ENCODE measurements at regions not wholly inside any gene's neighbourhood (a gene's known extent, or its start where the extent isn't known, plus 50 kb on each side); places are given as distances from the start of the nearest gene placed in this dataset.
"Not testable (repeated sequence)": the region's sequence is repeated elsewhere in the genome, so short reads cannot be mapped to it uniquely, and the experiment has no call there.

DNA sequence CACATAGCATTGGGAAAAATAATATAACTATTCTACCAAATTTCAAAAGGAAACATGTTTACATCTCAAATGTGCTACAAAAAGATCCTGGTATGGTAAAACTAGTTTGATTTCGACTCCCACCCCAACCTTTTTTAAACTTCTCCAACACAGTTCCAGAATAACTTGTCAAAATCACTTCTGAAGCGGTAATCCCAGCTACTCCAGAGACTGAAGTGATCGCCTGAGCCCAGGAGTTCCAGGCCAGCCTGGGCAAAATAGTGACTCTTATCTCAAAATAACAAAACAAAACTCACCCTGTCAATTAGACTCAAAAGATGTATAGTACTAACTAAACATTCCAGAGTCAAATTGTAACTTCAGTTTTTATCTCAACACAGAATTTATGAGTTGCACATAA, 71.3 kb upstream of the RNF38 start:
- H3K4me1 ChIP-seq = peaks cover 0 to 8% of the 10 kb centered on the region in 2 donors
- TF ChIP-seq CTCF (IDR thresholded peaks at IDR 0.05 in 4 of 5, conservative IDR thresholded peaks at IDR 0.05 in 1 of 5) (no peak), POLR2A (IDR thresholded peaks at IDR 0.05) (no peak)
- no peaks in the 10 kb centered on the region for H3K27me3 ChIP-seq
- DNase-seq (no peak), ATAC-seq (no peak)
- peak overlapping the region in 3 of 4 donors; percentile 21 to 43 (median 23) for H3K4me3 ChIP-seq
- intact Hi-C loops (cut with DNase I; ENCODE audit: low total_unique reads) = no loop called here
- H3K9me3 ChIP-seq = no peaks in the 10 kb centered on the region
- H3K36me3 ChIP-seq = no peaks in the 10 kb centered on the region
- H3K27ac ChIP-seq = peak overlapping the region; percentile 63 to 74 (median 70)
- in situ Hi-C loops (cut with MboI; ENCODE audit: low sequenced_read_pairs in 4 of 4) = no loop called here

- TF ChIP-seq POLR2A (IDR thresholded peaks at IDR 0.05) (no peak), CTCF (IDR thresholded peaks at IDR 0.05 in 4 of 5, conservative IDR thresholded peaks at IDR 0.05 in 1 of 5) (no peak)
- no peaks in the 10 kb centered on the region for H3K27me3 ChIP-seq
- in situ Hi-C loops (cut with MboI; ENCODE audit: low sequenced_read_pairs in 4 of 4) (no loop called here), intact Hi-C loops (cut with DNase I; ENCODE audit: low total_unique reads) (no loop called here)
- peak overlapping the region; percentile 21 to 43 (median 29) for H3K4me3 ChIP-seq
- DNase-seq = peak; percentile 11 to 36
- ATAC-seq = peak; percentile 63 to 68
- peak overlapping the region; percentile 63 to 74 (median 70) for H3K27ac ChIP-seq
- no peaks in the 10 kb centered on the region for H3K36me3 ChIP-seq
- H3K9me3 ChIP-seq = no peaks in the 10 kb centered on the region
- peaks cover 0 to 8% of the 10 kb centered on the region in 2 donors for H3K4me1 ChIP-seq
These were observed 70.7 kb upstream of the RNF38 start for GRCh38 chr9:36470643-36471290.

- in situ Hi-C loops (cut with MboI; ENCODE audit: low sequenced_read_pairs in 4 of 4) = no loop called here
- no peaks in the 10 kb centered on the region for H3K27me3 ChIP-seq
- intact Hi-C loops (cut with DNase I; ENCODE audit: low total_unique reads) = no loop called here
These were observed 63.4 kb upstream of the RNF38 start for GRCh38 chr9:36463467-36463866.

GRCh38 chr9:36462245-36462644, 62.2 kb upstream of the RNF38 start:
- H3K4me3 ChIP-seq = no peak overlapping the region
- H3K36me3 ChIP-seq = no peaks in the 10 kb centered on the region
- no peaks in the 10 kb centered on the region for H3K27me3 ChIP-seq
- H3K4me1 ChIP-seq = peaks cover 4 to 5% of the 10 kb centered on the region in 2 donors
- TF ChIP-seq CTCF (IDR thresholded peaks at IDR 0.05 in 4 of 5, conservative IDR thresholded peaks at IDR 0.05 in 1 of 5) = no peak
- no peak for TF ChIP-seq POLR2A (IDR thresholded peaks at IDR 0.05)
- DNase-seq (no peak), ATAC-seq (no peak)
- no peak overlapping the region for H3K27ac ChIP-seq
- intact Hi-C loops (cut with DNase I; ENCODE audit: low total_unique reads) (no loop called here), in situ Hi-C loops (cut with MboI; ENCODE audit: low sequenced_read_pairs in 4 of 4) (no loop called here)
- H3K9me3 ChIP-seq = no peaks in the 10 kb centered on the region

More at GRCh38 chr9:36463467-36463866, 63.4 kb upstream of the RNF38 start:
- DNase-seq (no peak), ATAC-seq (no peak)
- TF ChIP-seq CTCF (IDR thresholded peaks at IDR 0.05 in 4 of 5, conservative IDR thresholded peaks at IDR 0.05 in 1 of 5) (no peak), POLR2A (IDR thresholded peaks at IDR 0.05) (no peak)
- Histone ChIP-seq H3K36me3 (no peaks in the 10 kb centered on the region), H3K4me1 (peaks cover 4 to 5% of the 10 kb centered on the region in 2 donors), H3K9me3 (no peaks in the 10 kb centered on the region), H3K4me3 (no peak overlapping the region), H3K27ac (no peak overlapping the region)

DNA sequence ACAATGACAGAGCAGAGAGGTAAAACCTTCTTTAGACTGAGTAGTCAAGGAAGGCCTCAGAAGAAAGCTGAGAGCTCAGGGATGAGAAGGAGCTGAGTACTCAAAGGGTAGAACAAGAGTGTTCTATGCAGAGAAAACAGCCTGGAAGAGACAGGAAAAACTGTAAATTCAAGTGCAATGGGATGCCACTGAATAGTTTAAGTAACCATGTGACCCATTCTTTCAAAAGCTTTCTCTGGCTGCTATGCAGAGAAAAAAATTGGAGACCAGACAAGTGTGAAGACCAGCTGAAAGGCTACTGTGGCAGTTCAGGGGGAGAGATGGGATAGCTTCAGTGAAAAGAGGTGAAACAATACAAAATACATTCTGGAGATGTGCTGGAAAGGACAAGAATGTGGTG, 61.3 kb upstream of the RNF38 start:
- no peak for ATAC-seq
- TF ChIP-seq CTCF (IDR thresholded peaks at IDR 0.05 in 4 of 5, conservative IDR thresholded peaks at IDR 0.05 in 1 of 5) (no peak), POLR2A (IDR thresholded peaks at IDR 0.05) (no peak)
- intact Hi-C loops (cut with DNase I; ENCODE audit: low total_unique reads) = no loop called here
- H3K4me1 ChIP-seq = peaks cover 4 to 5% of the 10 kb centered on the region in 2 donors
- H3K9me3 ChIP-seq = no peaks in the 10 kb centered on the region
- no peaks in the 10 kb centered on the region for H3K27me3 ChIP-seq
- H3K4me3 ChIP-seq = no peak overlapping the region
- no peak for DNase-seq
- no peaks in the 10 kb centered on the region for H3K36me3 ChIP-seq
- H3K27ac ChIP-seq = no peak overlapping the region
- in situ Hi-C loops (cut with MboI; ENCODE audit: low sequenced_read_pairs in 4 of 4) = no loop called here

- peak in 1 of 2 donors; percentile 13 for DNase-seq
- in situ Hi-C loops (cut with MboI; ENCODE audit: low sequenced_read_pairs in 4 of 4); ATAC-seq; H3K9me3 ChIP-seq; H3K4me1 ChIP-seq; H3K27ac ChIP-seq; H3K36me3 ChIP-seq; intact Hi-C loops (cut with DNase I; ENCODE audit: low total_unique reads); H3K4me3 ChIP-seq; H3K27me3 ChIP-seq: not testable (repeated sequence)
These were observed 58.4 kb upstream of the RNF38 start for GRCh38 chr9:36458430-36458915.
